ENCODE measurements at regions not wholly inside any gene's neighbourhood (a gene's known extent, or its start where the extent isn't known, plus 50 kb on each side); places are given as distances from the start of the nearest gene placed in this dataset.

DNA sequence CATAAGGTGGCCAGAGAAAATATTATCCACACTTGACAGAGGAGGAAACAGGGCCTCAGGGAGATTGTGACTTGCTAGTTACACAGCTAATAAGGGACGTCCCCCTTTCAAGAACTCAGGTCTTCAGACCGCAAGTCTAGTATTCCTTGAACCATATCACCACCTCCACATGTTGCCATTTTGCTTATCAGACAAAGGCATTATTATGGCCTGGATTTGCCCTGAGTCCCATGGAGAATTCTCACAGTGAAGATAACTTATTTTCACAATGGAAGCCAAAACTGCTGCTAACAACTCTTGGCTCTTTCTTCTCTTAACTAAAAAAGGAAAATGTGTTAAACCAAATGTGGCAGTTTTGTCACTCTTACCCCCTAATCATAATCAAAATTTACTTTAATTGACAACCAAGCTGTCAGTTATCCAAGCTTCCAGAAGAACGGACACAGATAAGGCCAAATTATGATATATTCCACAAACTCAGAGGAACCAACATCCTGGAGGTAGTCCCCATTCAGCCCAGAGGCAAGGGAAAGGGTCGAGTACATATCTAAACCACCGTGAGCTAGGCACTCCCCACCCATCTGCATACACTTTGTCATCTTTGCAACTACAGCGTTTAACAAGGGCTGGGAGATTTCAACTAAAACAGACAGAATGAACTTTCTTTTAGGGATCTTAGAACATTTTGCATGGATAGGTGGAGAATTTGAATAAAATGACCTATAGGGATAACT lies 63.6 kb upstream of the THBS1 start:
- TF ChIP-seq, protein P1, sequence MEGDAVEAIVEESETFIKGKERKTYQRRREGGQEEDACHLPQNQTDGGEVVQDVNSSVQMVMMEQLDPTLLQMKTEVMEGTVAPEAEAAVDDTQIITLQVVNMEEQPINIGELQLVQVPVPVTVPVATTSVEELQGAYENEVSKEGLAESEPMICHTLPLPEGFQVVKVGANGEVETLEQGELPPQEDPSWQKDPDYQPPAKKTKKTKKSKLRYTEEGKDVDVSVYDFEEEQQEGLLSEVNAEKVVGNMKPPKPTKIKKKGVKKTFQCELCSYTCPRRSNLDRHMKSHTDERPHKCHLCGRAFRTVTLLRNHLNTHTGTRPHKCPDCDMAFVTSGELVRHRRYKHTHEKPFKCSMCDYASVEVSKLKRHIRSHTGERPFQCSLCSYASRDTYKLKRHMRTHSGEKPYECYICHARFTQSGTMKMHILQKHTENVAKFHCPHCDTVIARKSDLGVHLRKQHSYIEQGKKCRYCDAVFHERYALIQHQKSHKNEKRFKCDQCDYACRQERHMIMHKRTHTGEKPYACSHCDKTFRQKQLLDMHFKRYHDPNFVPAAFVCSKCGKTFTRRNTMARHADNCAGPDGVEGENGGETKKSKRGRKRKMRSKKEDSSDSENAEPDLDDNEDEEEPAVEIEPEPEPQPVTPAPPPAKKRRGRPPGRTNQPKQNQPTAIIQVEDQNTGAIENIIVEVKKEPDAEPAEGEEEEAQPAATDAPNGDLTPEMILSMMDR (IDR thresholded peaks at IDR 0.05) = no peak
- no peak for TF ChIP-seq POLR2A (IDR thresholded peaks at IDR 0.05)
- TF ChIP-seq POLR2AphosphoS5 (IDR thresholded peaks at IDR 0.05) = no peak
- no peak for TF ChIP-seq EP300 (IDR thresholded peaks at IDR 0.05; ENCODE audit: low read depth)

Data from transverse colon (tissue), 4 donors.